SJCRH30 (cell line): ENCODE measurements at regions not wholly inside any gene's neighbourhood (a gene's known extent, or its start where the extent isn't known, plus 50 kb on each side); places are given as distances from the start of the nearest gene placed in this dataset.

Source experiments
- DNase-seq, 2 experiments: peaks; one replicate each; pipeline ENCODE4 v3.0.0-alpha.2; 2015 to 2020
- H3K27ac ChIP-seq: fragments of 250-450 bp; sonication (Bioruptor Pico); 2 replicates; pipeline ENCODE4 v1.5.1; 2020; ENCODE audit warnings: mild to moderate bottlenecking, moderate library complexity
- H3K27me3 ChIP-seq: fragments of 250-450 bp; sonication (Bioruptor Pico); 2 replicates; pipeline ENCODE4 v1.5.1; 2020; ENCODE audit warnings: mild to moderate bottlenecking, moderate library complexity
- H3K36me3 ChIP-seq: fragments of 250-450 bp; sonication (Bioruptor Pico); 2 replicates; pipeline ENCODE4 v1.5.1; 2020; ENCODE audit warnings: mild to moderate bottlenecking, moderate library complexity
- H3K4me1 ChIP-seq: fragments of 250-450 bp; sonication (Bioruptor Pico); 2 replicates; pipeline ENCODE4 v1.5.1; 2020; ENCODE audit warnings: mild to moderate bottlenecking, moderate library complexity
- H3K4me3 ChIP-seq: fragments of 250-450 bp; sonication (Bioruptor Pico); 2 replicates; pipeline ENCODE4 v1.5.1; 2020; ENCODE audit warnings: mild to moderate bottlenecking, moderate library complexity
- H3K9me3 ChIP-seq: fragments of 250-450 bp; sonication (Bioruptor Pico); replicated peaks from 2 replicates; pipeline ENCODE4 v1.5.1; 2020; ENCODE audit warnings: mild to moderate bottlenecking, moderate library complexity

GRCh38 chr6:48774276-48774675, 663.3 kb upstream of the PTCHD4 start:
- no peaks in the 10 kb centered on the region for H3K27me3 ChIP-seq
- no peaks in the 10 kb centered on the region for H3K9me3 ChIP-seq
- DNase-seq: no peak
- no peak overlapping the region for H3K4me3 ChIP-seq
- no peaks in the 10 kb centered on the region for H3K4me1 ChIP-seq
- no peak overlapping the region for H3K27ac ChIP-seq
- H3K36me3 ChIP-seq: no peaks in the 10 kb centered on the region

GRCh38 chr6:48766349-48766748, 655.4 kb upstream of the PTCHD4 start:
- no peak for DNase-seq
- Histone ChIP-seq H3K27me3 (no peaks in the 10 kb centered on the region), H3K36me3 (no peaks in the 10 kb centered on the region), H3K9me3 (no peaks in the 10 kb centered on the region), H3K4me1 (no peaks in the 10 kb centered on the region), H3K27ac (no peak overlapping the region), H3K4me3 (no peak overlapping the region)

- no peak overlapping the region for H3K4me3 ChIP-seq
Observed at GRCh38 chr6:48765352-48765961, 654.5 kb upstream of the PTCHD4 start.

GRCh38 chr6:48764286-48765044, 653.5 kb upstream of the PTCHD4 start:
- no peaks in the 10 kb centered on the region for H3K36me3 ChIP-seq
- H3K4me1 ChIP-seq: no peaks in the 10 kb centered on the region
- H3K4me3 ChIP-seq: no peak overlapping the region
- H3K27ac ChIP-seq: no peak overlapping the region
- no peak for DNase-seq
- no peaks in the 10 kb centered on the region for H3K9me3 ChIP-seq
- H3K27me3 ChIP-seq: no peaks in the 10 kb centered on the region

More at GRCh38 chr6:48765352-48765961, 654.5 kb upstream of the PTCHD4 start:
- no peak overlapping the region for H3K27ac ChIP-seq
- no peaks in the 10 kb centered on the region for H3K9me3 ChIP-seq
- DNase-seq: peak; percentile 35 to 70
- H3K4me1 ChIP-seq: no peaks in the 10 kb centered on the region
- H3K27me3 ChIP-seq: no peaks in the 10 kb centered on the region
- no peaks in the 10 kb centered on the region for H3K36me3 ChIP-seq

GRCh38 chr6:48757661-48758060, 646.7 kb upstream of the PTCHD4 start:
- Histone ChIP-seq H3K36me3 (no peaks in the 10 kb centered on the region), H3K9me3 (no peaks in the 10 kb centered on the region), H3K27ac (no peak overlapping the region), H3K27me3 (no peaks in the 10 kb centered on the region), H3K4me1 (no peaks in the 10 kb centered on the region), H3K4me3 (no peak overlapping the region)
- no peak for DNase-seq

- no peak overlapping the region for H3K4me3 ChIP-seq
- no peak for DNase-seq
- H3K4me1 ChIP-seq: no peaks in the 10 kb centered on the region
- H3K36me3 ChIP-seq: no peaks in the 10 kb centered on the region
- H3K9me3 ChIP-seq: no peaks in the 10 kb centered on the region
- no peaks in the 10 kb centered on the region for H3K27me3 ChIP-seq
- no peak overlapping the region for H3K27ac ChIP-seq
Observed at GRCh38 chr6:48755315-48755714, 644.3 kb upstream of the PTCHD4 start.

GRCh38 chr6:48754641-48755040, 643.6 kb upstream of the PTCHD4 start:
- no peak for DNase-seq
- Histone ChIP-seq H3K9me3 (no peaks in the 10 kb centered on the region), H3K4me3 (no peak overlapping the region), H3K4me1 (no peaks in the 10 kb centered on the region), H3K27ac (no peak overlapping the region), H3K27me3 (no peaks in the 10 kb centered on the region), H3K36me3 (no peaks in the 10 kb centered on the region)

GRCh38 chr6:48750861-48751260, 639.9 kb upstream of the PTCHD4 start:
- Histone ChIP-seq H3K27ac (no peak overlapping the region), H3K4me3 (no peak overlapping the region), H3K4me1 (no peaks in the 10 kb centered on the region), H3K27me3 (no peaks in the 10 kb centered on the region), H3K36me3 (no peaks in the 10 kb centered on the region), H3K9me3 (no peaks in the 10 kb centered on the region)
- DNase-seq: no peak

GRCh38 chr6:48747471-48747870, 636.5 kb upstream of the PTCHD4 start:
- DNase-seq: no peak
- no peaks in the 10 kb centered on the region for H3K4me1 ChIP-seq
- no peaks in the 10 kb centered on the region for H3K36me3 ChIP-seq
- no peaks in the 10 kb centered on the region for H3K9me3 ChIP-seq
- H3K27me3 ChIP-seq: no peaks in the 10 kb centered on the region
- H3K27ac ChIP-seq: no peak overlapping the region
- no peak overlapping the region for H3K4me3 ChIP-seq

GRCh38 chr6:48747040-48747439, 636.0 kb upstream of the PTCHD4 start:
- no peak overlapping the region for H3K27ac ChIP-seq
- no peaks in the 10 kb centered on the region for H3K36me3 ChIP-seq
- no peaks in the 10 kb centered on the region for H3K27me3 ChIP-seq
- H3K9me3 ChIP-seq: no peaks in the 10 kb centered on the region
- no peak overlapping the region for H3K4me3 ChIP-seq
- no peak for DNase-seq
- no peaks in the 10 kb centered on the region for H3K4me1 ChIP-seq

GRCh38 chr6:48744948-48745347, 634.0 kb upstream of the PTCHD4 start:
- H3K36me3 ChIP-seq: no peaks in the 10 kb centered on the region
- H3K4me3 ChIP-seq: no peak overlapping the region
- H3K27ac ChIP-seq: no peak overlapping the region
- H3K9me3 ChIP-seq: no peaks in the 10 kb centered on the region
- no peak for DNase-seq
- no peaks in the 10 kb centered on the region for H3K4me1 ChIP-seq
- H3K27me3 ChIP-seq: no peaks in the 10 kb centered on the region

GRCh38 chr6:48743738-48744137, 632.7 kb upstream of the PTCHD4 start:
- no peak for DNase-seq
- Histone ChIP-seq H3K36me3 (no peaks in the 10 kb centered on the region), H3K27me3 (no peaks in the 10 kb centered on the region), H3K4me1 (no peaks in the 10 kb centered on the region), H3K27ac (no peak overlapping the region), H3K4me3 (no peak overlapping the region), H3K9me3 (no peaks in the 10 kb centered on the region)

GRCh38 chr6:48736501-48737206, 625.7 kb upstream of the PTCHD4 start:
- no peaks in the 10 kb centered on the region for H3K27me3 ChIP-seq
- no peak overlapping the region for H3K27ac ChIP-seq
- H3K9me3 ChIP-seq: no peaks in the 10 kb centered on the region
- no peaks in the 10 kb centered on the region for H3K4me1 ChIP-seq
- no peak for DNase-seq
- no peak overlapping the region for H3K4me3 ChIP-seq
- H3K36me3 ChIP-seq: no peaks in the 10 kb centered on the region

- Histone ChIP-seq H3K27ac (no peak overlapping the region), H3K4me3 (no peak overlapping the region), H3K4me1 (no peaks in the 10 kb centered on the region), H3K27me3 (no peaks in the 10 kb centered on the region), H3K9me3 (no peaks in the 10 kb centered on the region), H3K36me3 (no peaks in the 10 kb centered on the region)
- no peak for DNase-seq
Observed at GRCh38 chr6:48735846-48736245, 624.8 kb upstream of the PTCHD4 start.

GRCh38 chr6:48733581-48733980, 622.6 kb upstream of the PTCHD4 start:
- H3K9me3 ChIP-seq: no peaks in the 10 kb centered on the region
- H3K27ac ChIP-seq: no peak overlapping the region
- H3K27me3 ChIP-seq: no peaks in the 10 kb centered on the region
- no peak overlapping the region for H3K4me3 ChIP-seq
- no peaks in the 10 kb centered on the region for H3K4me1 ChIP-seq
- H3K36me3 ChIP-seq: no peaks in the 10 kb centered on the region
- no peak for DNase-seq
